HG03575 (cell line): ENCODE measurements at regions not wholly inside any gene's neighbourhood (a gene's known extent, or its start where the extent isn't known, plus 50 kb on each side); places are given as distances from the start of the nearest gene placed in this dataset.
"Not testable (repeated sequence)": the region's sequence is repeated elsewhere in the genome, so short reads cannot be mapped to it uniquely, and the experiment has no call there.

Experiments
- ATAC-seq: cut with Tn5 transposase; IDR thresholded peaks from one replicate; pipeline ENCODE4 v1.9.1; 2021; ENCODE audit not compliant: unreplicated experiment, insufficient number of reproducible peaks, low FRiP score; ENCODE audit errors: extremely low read depth

DNA sequence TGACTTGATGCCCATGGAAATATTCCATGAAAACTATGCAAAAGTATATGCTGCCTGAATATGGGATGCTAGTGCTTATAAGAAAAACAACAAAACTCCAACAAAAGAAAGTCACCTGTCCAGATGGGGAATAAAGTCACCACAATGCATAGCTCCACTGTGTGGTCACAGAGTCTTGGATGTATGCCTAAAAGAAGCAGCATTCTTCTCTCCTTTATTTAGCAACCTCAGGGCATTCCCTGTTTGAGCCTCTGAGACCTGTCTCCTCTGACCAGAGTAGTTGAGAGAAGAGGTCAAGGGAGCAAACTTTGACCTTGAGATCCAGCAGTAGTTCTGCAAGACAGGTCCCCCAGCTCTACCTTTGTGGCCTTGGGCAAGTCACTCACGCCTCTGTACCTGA is 287.5 kb downstream of the MED10 start:
- ATAC-seq = no peak

DNA sequence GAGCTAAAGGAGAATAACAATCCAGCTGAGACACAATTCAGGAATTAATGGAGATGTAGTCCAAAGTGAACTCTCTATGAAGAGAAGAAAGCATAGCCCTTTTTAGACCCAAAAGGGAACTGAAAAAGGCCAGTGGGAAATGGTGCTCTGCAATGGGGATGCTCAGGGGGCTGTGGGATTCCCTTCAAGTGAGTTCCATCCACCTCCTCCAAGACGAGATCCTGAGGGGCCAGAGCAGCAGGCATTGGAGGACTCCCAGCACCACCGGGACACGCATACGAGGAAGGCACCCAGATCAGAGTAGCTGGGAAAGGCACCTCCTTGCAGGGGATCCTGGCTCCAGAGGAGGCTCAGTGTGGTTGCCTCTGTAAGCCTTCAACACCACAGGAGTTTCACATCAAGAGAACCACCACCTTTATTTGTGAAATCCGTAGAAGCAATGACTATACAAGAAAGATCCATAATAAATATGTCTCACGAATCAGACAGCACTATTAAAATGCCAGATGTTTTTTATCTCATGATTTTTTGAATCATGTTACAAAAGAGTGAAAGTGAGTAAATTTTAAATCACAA is 288.2 kb downstream of the MED10 start:
- no peak for ATAC-seq

DNA sequence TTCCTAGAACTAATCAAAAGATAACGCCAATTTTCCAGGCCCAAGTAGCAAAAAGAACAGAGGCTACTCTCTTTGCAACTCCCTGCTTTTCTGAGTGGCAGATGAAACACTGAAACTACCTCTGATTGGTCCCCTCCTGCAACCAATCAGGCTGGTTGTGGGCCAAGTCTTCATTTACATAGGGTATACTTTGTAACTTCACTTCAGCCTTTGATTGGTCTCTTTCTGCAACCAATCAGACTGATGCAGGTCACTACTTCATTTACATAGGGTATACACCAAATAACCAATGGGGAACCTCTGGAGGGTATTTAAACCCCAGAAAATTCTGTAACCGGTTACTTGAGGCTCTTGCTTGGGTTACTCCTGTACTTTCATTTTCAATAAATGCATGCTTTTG is 289.6 kb downstream of the MED10 start:
- ATAC-seq = no peak

DNA sequence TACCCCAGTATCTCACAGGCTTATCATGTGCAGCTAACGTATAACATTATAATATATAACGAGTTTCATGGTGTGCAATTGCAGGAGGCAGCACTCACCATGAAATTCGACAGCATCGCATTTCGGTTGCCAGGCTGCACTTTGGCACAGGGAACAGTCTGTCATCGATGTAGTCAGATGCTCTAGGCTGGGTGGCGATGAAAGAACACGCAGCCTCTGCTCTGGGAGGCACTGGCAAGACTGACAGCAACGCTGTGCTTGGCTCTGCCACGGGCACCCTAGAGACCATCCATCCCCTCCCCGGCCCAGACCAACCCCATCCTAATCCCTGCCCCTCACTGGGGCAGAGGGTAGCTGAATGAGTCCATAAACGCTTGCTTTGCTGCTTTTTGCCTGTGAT is 290.8 kb downstream of the MED10 start:
- no peak for ATAC-seq

DNA sequence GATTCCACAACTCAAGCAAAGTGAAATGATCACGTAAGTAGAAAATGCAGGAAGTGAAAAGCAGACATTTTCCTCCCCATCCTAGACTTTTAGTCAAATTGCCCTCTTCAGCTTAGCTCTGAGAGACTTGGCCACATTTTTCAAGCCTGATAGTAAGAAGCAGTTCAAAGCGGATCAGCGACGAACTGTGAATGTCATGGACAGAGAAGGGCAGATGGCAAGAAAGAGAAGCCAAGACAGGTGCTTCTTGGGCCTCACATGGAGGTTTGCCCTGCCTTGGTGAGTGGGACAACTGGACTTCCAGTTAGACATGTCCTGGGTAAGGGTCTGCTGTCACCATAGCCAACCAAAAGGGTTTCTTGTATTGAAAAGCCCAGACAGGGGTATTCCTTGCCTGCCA is 291.5 kb downstream of the MED10 start:
- no peak for ATAC-seq

DNA sequence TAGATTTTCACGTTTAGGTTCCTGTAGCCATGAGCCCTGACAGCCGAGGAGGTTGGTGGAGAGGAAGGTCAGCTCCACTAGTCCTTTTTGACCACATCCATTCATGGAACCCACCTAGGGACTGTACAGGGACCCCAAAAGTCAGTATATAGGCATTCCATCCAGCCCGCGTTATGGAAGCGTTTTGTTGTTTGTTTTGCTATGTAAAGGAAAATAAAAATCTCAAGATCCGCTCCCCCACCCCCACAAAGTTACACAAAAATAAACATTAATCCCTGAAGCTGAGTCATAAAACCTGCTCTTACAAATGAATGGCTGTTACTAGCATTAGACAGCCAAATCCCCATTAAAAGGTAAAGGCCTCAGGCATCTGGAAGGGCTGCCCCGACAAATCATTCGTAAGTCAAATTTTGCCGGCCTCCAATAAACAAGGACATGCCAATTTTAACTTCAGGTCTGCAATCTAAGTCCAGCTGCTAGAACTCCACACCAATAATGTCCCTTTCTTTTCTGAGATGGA is 292.9 kb downstream of the MED10 start:
- no peak for ATAC-seq

DNA sequence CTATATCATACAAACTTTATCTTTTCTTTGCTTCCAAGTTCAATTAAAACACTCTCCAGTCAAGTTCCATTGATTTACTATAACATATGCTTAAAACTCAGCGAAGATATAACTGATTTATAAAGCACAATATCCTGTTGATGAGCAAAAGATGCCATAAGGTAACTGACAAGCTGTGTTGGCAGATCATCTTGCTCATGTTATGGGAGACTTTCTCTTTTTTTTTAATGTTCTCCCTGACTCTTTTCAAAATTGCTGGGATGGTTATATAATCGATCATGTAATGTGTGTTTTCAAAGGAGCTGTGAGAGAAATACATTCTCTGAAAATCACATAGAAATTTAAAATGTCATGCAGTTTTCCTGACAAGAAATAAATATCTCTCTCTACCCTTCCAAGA is 293.5 kb downstream of the MED10 start:
- no peak for ATAC-seq

DNA sequence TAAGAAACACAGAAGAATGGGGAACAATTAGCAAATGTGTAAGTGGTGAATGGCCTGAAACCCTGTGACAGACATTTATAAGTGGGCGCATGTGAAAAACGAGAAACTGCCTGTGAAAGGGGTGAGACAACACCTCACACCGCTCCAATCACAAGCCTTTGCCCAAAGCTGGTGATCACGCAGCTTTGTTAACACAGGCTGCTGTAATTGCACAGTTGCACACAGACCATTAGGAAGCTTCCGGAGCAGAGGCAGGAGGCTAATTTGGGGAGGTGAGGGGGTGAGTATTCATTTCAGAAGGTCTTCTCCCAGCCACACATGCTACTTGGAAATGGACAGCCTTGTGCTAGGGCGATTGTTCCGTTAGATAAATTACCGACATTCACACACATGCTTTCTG is 294.0 kb downstream of the MED10 start:
- ATAC-seq = no peak

DNA sequence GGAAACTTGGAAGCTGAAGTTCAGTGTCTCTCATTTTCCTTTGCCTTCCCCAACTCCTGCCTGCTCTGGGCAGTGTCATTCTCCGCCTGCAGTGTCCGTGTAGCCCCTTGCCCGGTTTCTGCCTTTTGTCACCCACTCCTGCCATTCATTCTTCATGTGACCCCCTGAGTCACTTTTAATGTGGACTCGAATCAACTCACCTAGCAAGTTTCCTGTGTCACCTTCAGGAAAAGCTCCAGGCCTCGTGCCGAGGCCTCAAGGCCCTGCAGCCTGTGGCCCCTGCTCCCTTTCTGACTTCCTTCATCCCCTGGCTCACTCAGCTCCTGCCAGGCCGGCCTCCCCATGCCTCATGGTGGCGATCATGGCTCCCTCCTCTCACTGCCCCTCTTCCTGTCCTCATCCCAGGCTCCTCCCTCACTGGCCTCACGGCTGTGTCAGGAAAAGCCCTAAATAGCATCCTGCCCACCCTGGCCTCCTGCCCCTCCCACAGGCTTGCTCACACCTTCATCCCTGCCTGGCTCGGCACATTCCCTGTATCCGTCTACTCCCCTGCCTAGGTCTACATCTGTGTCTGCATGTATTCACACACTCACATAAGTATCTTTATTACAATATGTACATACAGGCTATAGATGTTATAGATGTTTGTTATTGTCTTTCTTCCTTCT is 294.9 kb downstream of the MED10 start:
- no peak for ATAC-seq

DNA sequence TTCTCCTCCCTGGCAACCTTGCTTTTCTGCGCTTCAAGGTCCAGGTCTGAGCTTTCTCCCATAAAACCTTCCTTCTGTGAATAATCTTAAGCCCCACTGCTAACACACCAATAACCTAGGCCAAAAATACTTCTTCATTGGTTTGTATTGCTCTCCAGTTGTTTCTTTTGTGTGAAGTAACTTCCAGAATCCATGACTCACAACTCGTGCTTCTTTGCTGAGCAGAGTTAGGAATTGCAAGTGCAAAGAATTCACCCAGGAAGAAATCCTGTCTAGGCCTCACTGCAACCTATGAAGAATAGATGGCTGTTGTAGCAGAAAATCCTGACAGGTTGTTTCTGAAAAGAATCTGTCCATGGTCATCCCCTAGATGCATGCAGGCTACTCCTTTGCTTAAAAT is 295.7 kb downstream of the MED10 start:
- no peak for ATAC-seq

DNA sequence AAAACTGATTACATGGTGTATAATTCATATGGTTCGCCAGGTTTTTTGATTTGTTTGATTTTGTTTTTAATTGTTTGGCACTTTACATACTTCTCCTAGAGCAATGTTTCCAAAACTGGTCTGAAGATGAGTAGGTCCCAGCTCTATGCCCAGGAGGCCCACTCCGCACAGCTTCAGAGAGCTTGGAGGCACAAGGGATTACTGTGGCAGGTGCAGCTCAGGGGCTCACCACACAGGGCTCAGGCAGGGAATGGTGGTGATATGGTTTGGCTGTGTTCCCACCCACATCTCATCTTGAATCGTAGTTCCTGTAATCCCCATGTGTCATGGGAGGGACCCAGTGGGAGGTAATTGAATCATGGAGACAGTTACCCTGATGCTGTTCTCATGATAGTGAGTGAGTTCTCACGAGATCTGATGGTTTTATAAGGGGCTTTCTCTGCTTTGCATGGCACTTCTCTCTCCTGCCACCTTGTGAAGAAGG is 296.6 kb downstream of the MED10 start:
- no peak for ATAC-seq

DNA sequence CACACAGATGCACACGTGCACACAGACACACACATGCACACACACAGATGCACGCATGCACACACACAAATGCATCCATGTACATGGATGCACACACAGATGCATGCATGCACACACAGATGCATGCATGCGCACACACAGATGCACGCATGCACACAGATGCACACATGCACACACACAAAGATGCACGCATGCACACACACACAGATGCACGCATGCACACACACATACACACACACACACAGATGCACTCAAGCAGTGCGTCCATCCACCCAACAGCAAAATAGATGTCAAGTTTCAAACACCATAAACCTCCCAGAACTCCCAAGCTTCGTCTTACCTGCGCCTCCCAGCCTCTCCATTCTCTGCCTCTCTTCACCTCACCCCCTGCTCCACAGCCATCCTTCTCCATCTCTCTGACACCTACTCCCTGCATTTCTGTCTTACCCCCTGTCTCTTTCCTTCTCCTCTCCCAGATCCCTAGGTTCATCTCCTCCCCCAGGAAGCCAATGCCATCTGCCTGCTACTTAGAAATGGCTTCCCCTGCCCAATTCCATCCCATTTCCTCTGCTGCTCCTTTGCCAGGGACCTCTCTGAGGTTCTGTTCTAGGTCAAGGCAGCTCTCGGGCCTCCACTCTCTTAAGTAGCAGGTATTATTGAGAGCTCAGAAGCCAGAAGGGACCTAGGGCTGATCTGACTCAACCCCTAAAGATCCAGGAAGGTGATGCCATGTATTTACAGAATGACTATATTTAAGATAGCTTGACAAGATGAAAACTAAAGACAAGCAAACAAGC is 297.2 kb downstream of the MED10 start:
- ATAC-seq = no peak

DNA sequence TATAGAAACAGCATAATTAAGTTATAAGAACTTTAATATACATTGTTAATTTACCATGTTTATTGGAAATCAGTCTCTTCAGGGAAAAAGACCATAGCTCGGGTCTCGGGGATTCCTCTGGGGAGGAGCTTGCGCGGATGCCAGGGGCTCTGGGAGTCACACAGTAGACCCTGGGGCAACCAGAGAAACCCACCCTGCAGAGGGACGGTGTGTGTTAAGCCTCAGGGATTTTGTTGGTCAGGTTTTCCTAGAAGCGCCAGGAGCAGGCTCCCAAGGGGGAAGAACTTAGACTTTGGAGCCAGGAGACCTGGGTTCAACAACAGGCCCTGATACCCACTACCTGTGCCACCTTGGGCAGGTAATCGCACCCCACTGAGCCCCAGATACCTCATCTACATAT is 297.9 kb downstream of the MED10 start:
- ATAC-seq = no peak

DNA sequence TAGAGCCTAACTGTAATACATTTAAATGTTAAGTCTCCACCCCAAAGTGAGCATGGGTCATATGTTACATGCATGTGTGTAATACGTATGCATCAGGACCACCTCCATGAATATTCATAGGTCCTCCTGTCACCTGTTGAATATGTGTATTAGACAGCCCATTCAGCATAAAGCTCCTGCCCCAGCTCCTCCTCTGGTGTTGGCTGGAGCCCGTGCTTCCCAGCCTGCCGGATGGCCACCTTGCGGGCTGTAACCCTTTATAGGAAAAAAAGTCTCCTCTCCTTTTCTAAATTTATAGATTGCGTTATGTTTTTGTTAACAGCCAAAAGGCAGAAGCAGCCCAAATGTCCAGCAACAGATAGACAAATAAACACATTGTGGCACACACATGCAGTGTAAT is 299.5 kb downstream of the MED10 start:
- ATAC-seq = no peak

DNA sequence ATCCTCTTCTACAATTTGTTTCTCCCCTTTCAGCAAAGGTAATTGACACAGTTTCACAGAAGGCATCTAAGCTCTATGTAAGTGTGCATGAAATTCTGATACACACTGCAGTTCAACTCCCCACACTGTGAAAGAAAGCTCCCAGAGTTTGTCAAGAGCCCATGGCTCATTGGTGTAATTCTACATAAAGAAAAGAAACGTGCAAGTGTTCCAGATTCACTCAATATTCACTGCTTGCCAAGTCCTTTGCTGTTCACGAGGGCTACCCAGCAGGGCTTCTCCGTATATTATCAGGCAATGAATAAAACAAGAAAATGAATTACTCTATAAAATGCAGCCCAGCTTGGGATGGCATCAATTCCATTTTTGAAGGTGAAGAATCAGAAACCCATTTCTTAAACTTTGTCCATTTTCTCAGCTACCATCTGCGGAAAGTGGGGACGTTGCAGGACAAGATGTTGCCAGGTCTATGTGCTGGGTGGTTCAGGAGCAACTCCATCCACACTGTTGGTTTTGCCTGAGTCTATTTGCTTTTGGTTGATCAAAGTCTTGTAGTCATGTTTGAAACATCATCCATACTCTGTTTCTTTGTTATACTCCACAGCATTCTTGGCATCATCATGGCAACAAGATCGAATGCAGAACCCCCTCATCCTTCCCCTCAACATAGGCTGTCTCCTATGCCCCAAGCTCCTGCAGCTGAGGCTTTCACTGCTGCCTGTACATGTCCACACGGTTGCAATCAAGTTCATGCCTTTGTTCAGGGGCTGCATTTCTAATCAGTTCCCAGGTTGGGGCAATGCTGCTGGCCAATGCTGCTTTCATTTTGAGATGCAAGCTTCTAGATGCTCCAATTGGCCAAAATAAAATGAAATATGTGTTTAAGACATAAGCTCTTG is 301.8 kb downstream of the MED10 start:
- ATAC-seq = no peak

DNA sequence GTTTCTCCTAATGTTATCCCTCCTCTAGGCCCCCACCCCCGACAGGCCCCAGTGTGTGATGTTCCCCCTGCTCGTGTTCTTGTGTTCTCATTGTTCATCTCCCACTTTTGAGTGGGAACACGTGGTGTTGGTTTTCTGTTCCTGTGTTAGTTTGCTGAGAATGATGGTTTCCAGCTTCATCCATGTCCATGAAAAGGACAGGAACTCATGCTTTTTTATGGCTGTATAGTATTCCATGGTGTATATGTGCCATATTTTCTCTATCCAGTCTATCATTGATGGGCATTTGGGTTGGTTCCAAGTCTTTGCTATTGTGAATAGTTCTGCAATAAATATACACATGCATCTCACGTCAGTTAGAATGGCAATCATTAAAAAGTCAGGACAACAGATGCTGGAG is 305.9 kb downstream of the MED10 start:
- ATAC-seq = not testable (repeated sequence)

DNA sequence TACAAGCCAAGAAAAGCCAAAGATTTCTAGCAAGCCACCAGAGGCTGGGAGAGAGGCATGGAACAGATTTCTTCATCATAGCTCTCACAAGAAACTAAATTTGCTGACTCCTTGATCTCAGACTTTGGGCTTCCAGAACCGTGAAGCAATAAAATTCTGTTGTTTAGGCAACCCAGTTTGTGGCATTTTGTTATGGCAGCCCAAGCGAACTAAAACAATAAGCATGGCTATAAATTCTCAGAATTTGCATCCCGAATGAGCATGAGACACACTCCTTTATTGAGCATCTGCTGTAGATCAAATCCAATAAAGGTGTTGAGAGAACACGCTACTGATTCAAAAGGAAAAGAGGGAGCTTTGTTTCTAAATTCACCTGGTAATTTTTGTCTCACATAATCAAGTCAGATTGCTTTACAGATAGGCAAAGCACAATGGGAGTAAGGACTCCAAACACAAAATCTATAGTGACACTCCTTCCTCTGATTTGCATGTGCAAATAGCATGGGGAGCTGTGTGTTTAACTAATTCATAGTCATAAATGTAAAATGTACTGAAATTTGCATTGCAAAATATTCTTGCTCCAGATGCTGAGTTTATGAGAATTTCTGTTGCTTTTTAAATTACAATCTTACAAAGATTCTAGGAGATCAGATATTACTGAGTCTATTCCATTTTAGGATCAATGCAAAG is 308.7 kb downstream of the MED10 start:
- no peak for ATAC-seq

DNA sequence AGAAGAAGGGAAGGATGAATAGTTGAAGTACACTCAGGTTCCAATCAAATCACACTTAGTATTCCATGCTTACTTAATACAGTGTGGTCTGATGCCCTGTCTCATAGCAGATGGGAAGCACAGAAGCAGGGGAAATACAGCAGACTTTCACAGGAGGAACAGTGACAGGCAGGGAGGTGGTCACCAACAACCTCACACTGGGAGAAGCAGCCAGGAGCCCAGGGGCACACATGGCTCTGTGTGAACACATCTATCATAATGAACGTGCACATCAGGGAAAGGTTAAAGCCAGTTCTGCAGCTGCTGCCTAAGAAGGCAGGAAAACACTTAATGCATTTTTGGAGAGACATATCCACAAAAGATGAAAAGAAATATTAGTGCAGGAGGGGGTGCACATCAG is 312.3 kb downstream of the MED10 start:
- ATAC-seq = no peak
